Cerebellar nuclear complex (tissue), 1 donor: ENCODE measurements at regions not wholly inside any gene's neighbourhood (a gene's known extent, or its start where the extent isn't known, plus 50 kb on each side); places are given as distances from the start of the nearest gene placed in this dataset.

Experiments
- DNase-seq, 2 experiments: peaks; one replicate each; lab custom pipeline; 2025; lab: John Stamatoyannopoulos, UW

- DNase-seq = no peak
These were observed 560.5 kb upstream of the ZNF717 start for GRCh38 chr3:76345878-76346277.

- no peak for DNase-seq
These were observed 561.3 kb upstream of the ZNF717 start for GRCh38 chr3:76346690-76347089.

- no peak for DNase-seq
These were observed 564.5 kb upstream of the ZNF717 start for GRCh38 chr3:76349715-76350480.

- DNase-seq = no peak
These were observed 566.7 kb upstream of the ZNF717 start for GRCh38 chr3:76352051-76352450.

- DNase-seq = no peak
These were observed 567.3 kb upstream of the ZNF717 start for GRCh38 chr3:76352511-76353284.

GRCh38 chr3:76353683-76354082, 568.3 kb upstream of the ZNF717 start:
- no peak for DNase-seq

- no peak for DNase-seq
These were observed 575.7 kb upstream of the ZNF717 start for GRCh38 chr3:76361010-76361409.

- DNase-seq = no peak
These were observed 577.3 kb upstream of the ZNF717 start for GRCh38 chr3:76362643-76363042.

- no peak for DNase-seq
These were observed 579.9 kb upstream of the ZNF717 start for GRCh38 chr3:76365275-76365674.

GRCh38 chr3:76367281-76367680, 581.9 kb upstream of the ZNF717 start:
- no peak for DNase-seq

- no peak for DNase-seq
These were observed 583.8 kb upstream of the ZNF717 start for GRCh38 chr3:76369170-76369569.

- no peak for DNase-seq
These were observed 585.6 kb upstream of the ZNF717 start for GRCh38 chr3:76370749-76371520.

- no peak for DNase-seq
These were observed 587.1 kb upstream of the ZNF717 start for GRCh38 chr3:76372497-76372896.

- no peak for DNase-seq
These were observed 591.7 kb upstream of the ZNF717 start for GRCh38 chr3:76377074-76377473.

GRCh38 chr3:76378789-76379188, 593.4 kb upstream of the ZNF717 start:
- no peak for DNase-seq

GRCh38 chr3:76383781-76384180, 598.4 kb upstream of the ZNF717 start:
- no peak for DNase-seq

GRCh38 chr3:76387000-76387399, 601.7 kb upstream of the ZNF717 start:
- no peak for DNase-seq

- DNase-seq = no peak
These were observed 614.8 kb upstream of the ZNF717 start for GRCh38 chr3:76400141-76400540.

- DNase-seq = no peak
These were observed 617.6 kb upstream of the ZNF717 start for GRCh38 chr3:76402926-76403325.

GRCh38 chr3:76403556-76403955, 618.2 kb upstream of the ZNF717 start:
- no peak for DNase-seq

- no peak for DNase-seq
These were observed 619.8 kb upstream of the ZNF717 start for GRCh38 chr3:76405196-76405595.

- no peak for DNase-seq
These were observed 625.5 kb upstream of the ZNF717 start for GRCh38 chr3:76410762-76411281.
